T follicular helper cell (primary cell): ENCODE measurements at regions not wholly inside any gene's neighbourhood (a gene's known extent, or its start where the extent isn't known, plus 50 kb on each side); places are given as distances from the start of the nearest gene placed in this dataset.
"Not testable (repeated sequence)": the region's sequence is repeated elsewhere in the genome, so short reads cannot be mapped to it uniquely, and the experiment has no call there.

ENCODE experiments used
- DNase-seq: peaks from one replicate; pipeline ENCODE4 v3.0.0-alpha.2; 2020; ENCODE audit warnings: low read depth

- DNase-seq, result no peak
These were observed 348.8 kb upstream of the TNC start for GRCh38 chr9:115466756-115467155.

- DNase-seq, result no peak
These were observed 351.9 kb upstream of the TNC start for GRCh38 chr9:115469841-115470240.

GRCh38 chr9:115473032-115473431 lies 355.1 kb upstream of the TNC start:
- not testable (repeated sequence) for DNase-seq

GRCh38 chr9:115481769-115482168 lies 363.8 kb upstream of the TNC start:
- DNase-seq, result no peak

- no peak for DNase-seq
These were observed 364.8 kb upstream of the TNC start for GRCh38 chr9:115482747-115483146.

GRCh38 chr9:115492869-115493268 lies 374.9 kb upstream of the TNC start:
- no peak for DNase-seq

- DNase-seq, result no peak
These were observed 376.4 kb upstream of the TNC start for GRCh38 chr9:115494393-115494792.

GRCh38 chr9:115495052-115495635 lies 377.2 kb upstream of the TNC start:
- no peak for DNase-seq

GRCh38 chr9:115495836-115496235 lies 377.9 kb upstream of the TNC start:
- DNase-seq, result no peak

GRCh38 chr9:115498303-115498702 lies 380.3 kb upstream of the TNC start:
- no peak for DNase-seq

- DNase-seq, result no peak
These were observed 389.2 kb upstream of the TNC start for GRCh38 chr9:115507148-115507547.

GRCh38 chr9:115513148-115513547 lies 395.2 kb upstream of the TNC start:
- DNase-seq, result no peak

- DNase-seq, result no peak
These were observed 396.5 kb upstream of the TNC start for GRCh38 chr9:115514454-115514853.

- DNase-seq, result no peak
These were observed 399.5 kb upstream of the TNC start for GRCh38 chr9:115517335-115518075.

GRCh38 chr9:115520646-115521045 lies 402.7 kb upstream of the TNC start:
- DNase-seq, result no peak

- DNase-seq, result no peak
These were observed 405.0 kb upstream of the TNC start for GRCh38 chr9:115522912-115523311.

- peak; percentile 0 for DNase-seq
These were observed 406.6 kb upstream of the TNC start for GRCh38 chr9:115524453-115525059.

GRCh38 chr9:115525111-115526058 lies 407.4 kb upstream of the TNC start:
- DNase-seq, result no peak

GRCh38 chr9:115531410-115532125 lies 413.6 kb upstream of the TNC start:
- DNase-seq, result no peak

- no peak for DNase-seq
These were observed 415.6 kb upstream of the TNC start for GRCh38 chr9:115533511-115533910.

- DNase-seq, result no peak
These were observed 422.1 kb upstream of the TNC start for GRCh38 chr9:115540091-115540490.

- DNase-seq, result no peak
These were observed 425.6 kb upstream of the TNC start for GRCh38 chr9:115543511-115543910.
